ENCODE measurements at regions not wholly inside any gene's neighbourhood (a gene's known extent, or its start where the extent isn't known, plus 50 kb on each side); places are given as distances from the start of the nearest gene placed in this dataset.
"Not testable (repeated sequence)": the region's sequence is repeated elsewhere in the genome, so short reads cannot be mapped to it uniquely, and the experiment has no call there.

GRCh38 chr15:38644353-38644752 is 79.7 kb upstream of the RASGRP1 start:
- not testable (repeated sequence) for TF ChIP-seq RAD21 (IDR thresholded peaks at IDR 0.05; ENCODE audit: low read length); MAX (IDR thresholded peaks at IDR 0.05; ENCODE audit: low read depth); CTCF (IDR thresholded peaks at IDR 0.05); TAF1 (IDR thresholded peaks at IDR 0.05; ENCODE audit: borderline replicate concordance, low read depth, low read length)

Data from SK-N-SH (cell line).